Natural killer cell treated with Interleukin-12 subunit alpha and Interleukin-12 subunit beta and Interleukin-15 and Interleukin-18, amount 100 ng/mL, for 72 hours (primary cell): ENCODE measurements at regions not wholly inside any gene's neighbourhood (a gene's known extent, or its start where the extent isn't known, plus 50 kb on each side); places are given as distances from the start of the nearest gene placed in this dataset.
A peak's percentile ranks its signal among the peaks of the same experiment; 100 is the strongest.

Experiments used
- ATAC-seq, 2 donors: fragments of 150-1000 bp; cut with Tn5 transposase in 1 of 2; sonication (Bioruptor Pico), chemical (Tn5 transposase) in 1 of 2; 2 replicates each; pipeline ENCODE4 v1.10.0; 2021
- DNase-seq: peaks from one replicate; pipeline ENCODE4 v3.0.0; 2022; ENCODE audit warnings: low spot score
- H3K27ac Mint-ChIP-seq, 2 donors: 1 replicate in 1 of 2; 2 replicates in 1 of 2; pipeline ENCODE4 v1.8.0; 2022; ENCODE audit warnings: mixed read lengths in 2 of 2, mild to moderate bottlenecking in 1 of 2, moderate library complexity in 1 of 2
- H3K27me3 Mint-ChIP-seq, 2 donors: 1 replicate in 1 of 2; 2 replicates in 1 of 2; pipeline ENCODE4 v1.8.0; 2022; ENCODE audit warnings: mixed read lengths in 2 of 2
- H3K36me3 Mint-ChIP-seq: one replicate; pipeline ENCODE4 v1.8.0; 2022; ENCODE audit warnings: mixed read lengths
- H3K4me1 Mint-ChIP-seq, 2 donors: 1 replicate in 1 of 2; 2 replicates in 1 of 2; pipeline ENCODE4 v1.8.0; 2022; ENCODE audit warnings: low read depth in 2 of 2, mixed read lengths in 2 of 2, mild to moderate bottlenecking in 1 of 2
- H3K4me3 Mint-ChIP-seq: one replicate; pipeline ENCODE4 v1.8.0; 2022; ENCODE audit warnings: mixed read lengths
- H3K9me3 Mint-ChIP-seq: 2 replicates; pipeline ENCODE4 v1.8.0; 2022; ENCODE audit warnings: mixed read lengths

DNA sequence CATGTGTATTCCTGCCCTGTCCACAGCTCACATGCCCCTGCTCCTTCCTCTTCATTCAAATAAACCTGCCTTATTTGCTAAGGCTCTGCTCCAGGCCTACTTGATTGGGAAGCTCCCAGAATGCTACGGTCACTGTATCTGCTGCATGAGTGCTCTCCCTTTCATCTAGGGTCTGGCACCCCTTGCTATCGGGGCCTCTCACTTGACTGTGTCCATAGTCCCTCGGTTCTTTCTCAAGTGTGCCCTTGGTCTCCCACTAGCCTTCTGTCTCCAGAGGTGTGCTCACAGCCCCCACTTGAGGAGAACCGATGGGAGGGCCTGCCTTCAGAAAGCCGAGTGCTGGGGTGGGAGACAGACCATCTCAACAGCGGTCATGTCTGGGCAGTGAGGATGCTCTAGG lies 57.4 kb upstream of the NMNAT3 start:
- Mint-ChIP-seq H3K27ac (no peak overlapping the region), H3K4me1 (no peaks in the 10 kb centered on the region), H3K9me3 (peaks cover 3% of the 10 kb centered on the region), H3K27me3 (peaks cover 5 to 31% of the 10 kb centered on the region in 2 donors), H3K4me3 (no peak overlapping the region), H3K36me3 (no peaks in the 10 kb centered on the region)
- no peak for DNase-seq
- ATAC-seq = peak in 1 of 2 donors; percentile 33

DNA sequence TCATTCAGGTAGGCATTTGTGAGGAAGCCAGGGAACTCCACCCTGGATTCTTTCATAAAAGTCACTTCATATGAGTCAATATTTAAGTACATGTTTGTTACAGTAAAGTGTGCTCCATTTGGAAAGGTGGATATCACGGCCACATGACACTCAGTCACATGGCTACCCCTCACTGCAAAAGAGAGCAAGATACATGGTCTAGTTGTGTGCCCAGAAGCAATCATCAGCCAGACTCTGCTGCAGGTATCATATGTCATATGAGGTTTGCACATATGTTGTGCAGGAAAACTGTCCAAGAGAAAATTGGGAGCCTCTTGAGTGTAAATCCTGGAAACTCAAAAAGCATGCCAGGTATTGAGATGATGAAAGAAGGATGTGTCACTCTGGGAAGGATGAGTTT lies 55.0 kb upstream of the NMNAT3 start:
- Mint-ChIP-seq H3K4me3 (no peak overlapping the region), H3K27ac (no peak overlapping the region), H3K27me3 (peaks cover 5 to 24% of the 10 kb centered on the region in 2 donors), H3K9me3 (peaks cover 3% of the 10 kb centered on the region), H3K4me1 (no peaks in the 10 kb centered on the region), H3K36me3 (no peaks in the 10 kb centered on the region)
- ATAC-seq (no peak), DNase-seq (no peak)

DNA sequence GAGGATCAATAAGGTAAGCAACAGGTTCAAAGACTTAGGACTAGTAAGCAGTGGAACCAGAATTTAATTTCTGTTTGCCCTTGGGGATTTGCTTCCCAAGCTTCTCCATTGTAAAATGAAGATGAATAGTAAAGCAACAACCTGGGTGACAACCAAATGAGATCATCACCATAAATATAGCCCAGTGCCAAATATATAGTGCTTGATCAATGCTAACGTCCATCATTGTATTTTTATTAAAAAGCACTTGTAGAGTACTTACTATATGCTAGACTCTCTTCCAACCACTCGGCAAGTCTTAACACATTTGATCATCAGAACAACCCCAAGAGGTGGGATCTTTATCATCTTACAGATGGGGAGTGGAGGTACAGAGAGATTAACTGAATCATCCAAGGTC lies 51.5 kb upstream of the NMNAT3 start:
- Mint-ChIP-seq H3K4me1 (no peaks in the 10 kb centered on the region), H3K9me3 (peaks cover 3% of the 10 kb centered on the region), H3K36me3 (no peaks in the 10 kb centered on the region), H3K27me3 (peaks cover 5 to 23% of the 10 kb centered on the region in 2 donors), H3K4me3 (no peak overlapping the region), H3K27ac (no peak overlapping the region)
- DNase-seq (no peak), ATAC-seq (no peak)

DNA sequence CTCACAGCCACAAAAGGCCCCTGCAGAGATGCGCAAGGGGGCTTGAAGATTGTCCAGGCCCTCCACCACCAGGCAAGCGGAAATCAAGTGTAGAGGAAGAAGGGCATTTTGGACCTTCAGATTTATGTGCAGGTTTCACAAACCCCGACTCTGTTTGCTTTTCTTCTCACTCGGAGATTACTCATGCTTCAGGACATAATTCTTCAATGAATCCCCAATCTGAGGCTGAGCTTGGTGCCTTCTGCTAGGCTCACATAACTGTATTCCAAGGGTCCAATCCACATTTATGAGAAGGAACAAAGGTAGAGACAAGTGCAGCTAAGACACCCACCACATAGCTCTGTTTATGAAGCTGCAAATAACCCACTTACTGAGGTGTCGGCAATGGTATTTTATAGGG lies 50.6 kb upstream of the NMNAT3 start:
- Mint-ChIP-seq H3K4me3 (no peak overlapping the region), H3K27ac (no peak overlapping the region), H3K27me3 (peaks cover 5 to 21% of the 10 kb centered on the region in 2 donors), H3K36me3 (no peaks in the 10 kb centered on the region), H3K4me1 (no peaks in the 10 kb centered on the region), H3K9me3 (peaks cover 1% of the 10 kb centered on the region)
- ATAC-seq = no peak
- no peak for DNase-seq
